GM21367 (cell line): ENCODE measurements at regions not wholly inside any gene's neighbourhood (a gene's known extent, or its start where the extent isn't known, plus 50 kb on each side); places are given as distances from the start of the nearest gene placed in this dataset.

ENCODE experiments used
- ATAC-seq: cut with Tn5 transposase; IDR thresholded peaks from one replicate; pipeline ENCODE4 v1.9.1; 2021; ENCODE audit not compliant: unreplicated experiment

DNA sequence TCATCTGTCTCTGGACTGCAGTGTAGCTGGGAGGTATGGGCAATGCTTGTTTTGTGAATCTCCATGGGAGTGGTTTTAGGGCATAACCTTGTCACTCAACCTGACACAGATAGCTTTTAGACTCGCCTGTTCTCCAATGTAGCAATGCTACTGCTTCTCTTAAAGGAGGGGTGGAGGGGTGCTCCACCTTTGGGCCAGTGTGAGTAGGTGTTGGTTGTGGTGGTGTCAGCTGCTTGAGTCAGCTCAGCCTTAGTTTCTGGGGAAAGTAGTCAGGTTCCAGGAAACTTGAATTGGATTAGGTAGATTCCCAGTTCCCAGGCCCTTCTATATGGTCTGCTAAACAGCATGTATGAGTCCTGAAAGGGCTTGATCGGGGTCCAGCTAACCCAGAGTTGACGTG, 91.1 kb upstream of the PLPPR1 start:
- ATAC-seq: no peak

DNA sequence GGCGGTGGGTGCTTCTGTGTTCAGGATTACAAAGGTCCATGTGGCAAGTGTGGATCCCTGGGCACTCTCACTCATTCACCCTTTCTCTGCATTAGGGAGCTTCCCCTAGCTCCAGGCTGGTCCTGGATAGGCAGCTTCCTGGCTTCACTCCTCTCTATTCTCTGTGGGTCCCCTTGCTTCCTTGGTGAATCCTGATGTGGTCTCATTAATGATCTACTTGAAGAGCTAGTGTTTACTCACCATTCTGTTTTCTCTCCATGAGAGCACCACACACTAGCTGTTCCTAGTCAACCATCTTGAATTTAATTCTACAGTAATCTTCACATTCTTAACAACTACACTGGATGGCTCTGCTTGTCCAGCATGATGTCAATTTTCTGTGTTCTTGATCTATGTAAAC, 90.0 kb upstream of the PLPPR1 start:
- no peak for ATAC-seq

DNA sequence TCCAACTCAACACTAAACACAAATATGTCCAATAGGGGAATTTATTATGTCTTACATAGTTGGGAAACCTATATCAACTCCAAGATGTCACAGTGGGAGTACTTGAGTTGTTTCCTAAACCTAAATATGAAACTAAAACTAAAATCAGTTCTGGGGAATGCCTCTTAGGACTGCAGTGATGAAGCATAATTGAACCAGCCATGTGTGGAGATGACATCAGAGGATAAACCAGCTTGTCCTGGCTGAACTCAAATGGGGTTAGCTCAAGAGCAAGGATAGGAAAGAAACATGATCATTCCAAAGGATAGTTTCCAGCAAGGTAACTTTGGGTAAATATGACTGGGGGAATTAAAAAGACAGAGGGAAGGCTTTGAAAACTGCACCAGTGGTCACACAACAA, 88.9 kb upstream of the PLPPR1 start:
- ATAC-seq: no peak

DNA sequence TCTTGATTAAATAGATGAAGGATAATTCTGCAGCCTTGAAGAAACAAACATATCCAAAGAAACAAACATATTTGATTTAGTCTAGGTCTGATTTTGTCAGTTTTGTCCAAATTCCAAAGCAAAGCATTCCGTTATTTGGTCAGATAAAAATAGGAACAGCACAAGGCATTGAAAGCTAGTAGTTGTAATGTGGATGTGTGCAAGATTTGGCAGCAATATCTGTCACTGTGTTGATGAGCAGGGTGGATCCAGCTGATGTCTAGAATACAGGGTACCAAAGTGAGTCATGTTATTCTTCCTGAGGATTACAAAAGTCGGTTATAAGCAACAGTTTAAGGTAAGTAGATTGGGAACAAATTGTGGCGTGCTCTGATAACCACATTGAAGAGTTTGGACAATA, 69.3 kb upstream of the PLPPR1 start:
- ATAC-seq: no peak
